ENCODE measurements at regions not wholly inside any gene's neighbourhood (a gene's known extent, or its start where the extent isn't known, plus 50 kb on each side); places are given as distances from the start of the nearest gene placed in this dataset.

DNA sequence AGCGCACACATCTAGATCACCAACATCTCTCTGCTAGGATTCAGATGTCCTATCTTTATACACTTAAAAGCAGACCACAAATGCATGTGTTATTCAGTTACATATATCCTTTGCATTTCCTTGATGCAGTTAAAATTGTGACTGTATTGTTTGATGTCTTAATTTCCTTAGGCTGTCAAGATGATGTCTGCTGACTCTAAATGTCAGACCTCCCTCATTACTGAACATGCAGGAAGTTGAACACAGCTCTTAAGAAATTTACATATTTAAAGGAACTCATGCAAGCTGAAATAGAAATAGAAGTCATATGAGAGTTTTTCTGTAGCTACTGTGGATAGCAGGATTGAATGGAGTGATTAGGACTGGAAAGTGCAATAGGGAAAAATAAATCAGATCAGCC is 336.5 kb upstream of the SEMA6A start:
- H3K27me3 ChIP-seq (ENCODE audit: control insufficient read depth, low read length), result no peaks in the 10 kb centered on the region
- H3K4me1 ChIP-seq (ENCODE audit: control insufficient read depth, low read length), result peaks cover 74% of the 10 kb centered on the region
- H3K27ac ChIP-seq (ENCODE audit: low read depth, low read length), result peak overlapping the region; percentile 94
- peaks cover 36% of the 10 kb centered on the region for H3K36me3 ChIP-seq (ENCODE audit: control insufficient read depth, low read length)
- TF ChIP-seq EZH2phosphoT487 (IDR thresholded peaks at IDR 0.05; ENCODE audit: borderline replicate concordance, low read length), result no peak
- TF ChIP-seq, protein P1, sequence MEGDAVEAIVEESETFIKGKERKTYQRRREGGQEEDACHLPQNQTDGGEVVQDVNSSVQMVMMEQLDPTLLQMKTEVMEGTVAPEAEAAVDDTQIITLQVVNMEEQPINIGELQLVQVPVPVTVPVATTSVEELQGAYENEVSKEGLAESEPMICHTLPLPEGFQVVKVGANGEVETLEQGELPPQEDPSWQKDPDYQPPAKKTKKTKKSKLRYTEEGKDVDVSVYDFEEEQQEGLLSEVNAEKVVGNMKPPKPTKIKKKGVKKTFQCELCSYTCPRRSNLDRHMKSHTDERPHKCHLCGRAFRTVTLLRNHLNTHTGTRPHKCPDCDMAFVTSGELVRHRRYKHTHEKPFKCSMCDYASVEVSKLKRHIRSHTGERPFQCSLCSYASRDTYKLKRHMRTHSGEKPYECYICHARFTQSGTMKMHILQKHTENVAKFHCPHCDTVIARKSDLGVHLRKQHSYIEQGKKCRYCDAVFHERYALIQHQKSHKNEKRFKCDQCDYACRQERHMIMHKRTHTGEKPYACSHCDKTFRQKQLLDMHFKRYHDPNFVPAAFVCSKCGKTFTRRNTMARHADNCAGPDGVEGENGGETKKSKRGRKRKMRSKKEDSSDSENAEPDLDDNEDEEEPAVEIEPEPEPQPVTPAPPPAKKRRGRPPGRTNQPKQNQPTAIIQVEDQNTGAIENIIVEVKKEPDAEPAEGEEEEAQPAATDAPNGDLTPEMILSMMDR (IDR thresholded peaks at IDR 0.05; ENCODE audit: low read depth, low read length, poor library complexity, severe bottlenecking), result no peak
- H4K20me1 ChIP-seq (ENCODE audit: control insufficient read depth, insufficient read depth, low read depth, low read length), result no peaks in the 10 kb centered on the region
- H3K9me2 ChIP-seq (replicated peaks; ENCODE audit: control insufficient read depth, low read length), result no peaks in the 10 kb centered on the region
- H3K4me3 ChIP-seq (ENCODE audit: low read length), result peak overlapping the region; percentile 55
- H3F3A ChIP-seq (ENCODE audit: control insufficient read depth, insufficient read depth), result peaks cover 31% of the 10 kb centered on the region
- H3K4me2 ChIP-seq (ENCODE audit: low read length), result peak overlapping the region; percentile 82
- no peaks in the 10 kb centered on the region for H3K79me2 ChIP-seq (ENCODE audit: control insufficient read depth, low read length)
- H3K9me3 ChIP-seq (ENCODE audit: control insufficient read depth, insufficient read depth, low read length), result peaks cover 21% of the 10 kb centered on the region

DNA sequence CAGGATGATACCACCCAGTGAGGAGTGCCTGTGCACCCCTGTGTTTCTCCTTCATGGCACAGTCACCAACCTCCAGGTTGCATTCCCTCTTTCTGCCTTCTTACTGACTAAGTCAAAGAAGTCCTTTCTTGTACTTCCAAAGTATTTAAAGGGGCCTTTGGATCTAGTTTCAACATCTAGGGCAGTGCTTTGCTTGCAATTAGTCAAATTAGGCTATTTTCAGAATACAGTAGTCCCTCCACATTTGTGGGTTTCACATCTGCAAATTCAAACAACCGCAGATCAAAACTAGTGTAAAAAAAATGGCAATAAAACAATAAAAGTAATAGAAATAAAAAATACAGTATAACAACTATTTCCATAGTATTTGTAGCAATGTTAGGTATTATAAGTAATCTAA is 333.9 kb upstream of the SEMA6A start:
- peak overlapping the region; percentile 82 for H3K4me2 ChIP-seq (ENCODE audit: low read length)
- no peaks in the 10 kb centered on the region for H3K79me2 ChIP-seq (ENCODE audit: control insufficient read depth, low read length)
- no peaks in the 10 kb centered on the region for H4K20me1 ChIP-seq (ENCODE audit: control insufficient read depth, insufficient read depth, low read depth, low read length)
- peaks cover 79% of the 10 kb centered on the region for H3K4me1 ChIP-seq (ENCODE audit: control insufficient read depth, low read length)
- TF ChIP-seq, protein P1 (IDR thresholded peaks at IDR 0.05; ENCODE audit: low read depth, low read length, poor library complexity, severe bottlenecking), result no peak
- no peak for TF ChIP-seq EZH2phosphoT487 (IDR thresholded peaks at IDR 0.05; ENCODE audit: borderline replicate concordance, low read length)
- no peaks in the 10 kb centered on the region for H3K9me2 ChIP-seq (replicated peaks; ENCODE audit: control insufficient read depth, low read length)
- peaks cover 21% of the 10 kb centered on the region for H3K9me3 ChIP-seq (ENCODE audit: control insufficient read depth, insufficient read depth, low read length)
- H3K4me3 ChIP-seq (ENCODE audit: low read length), result peak overlapping the region; percentile 63
- no peaks in the 10 kb centered on the region for H3K27me3 ChIP-seq (ENCODE audit: control insufficient read depth, low read length)
- H3K27ac ChIP-seq (ENCODE audit: low read depth, low read length), result peak overlapping the region; percentile 94
- peaks cover 36% of the 10 kb centered on the region for H3K36me3 ChIP-seq (ENCODE audit: control insufficient read depth, low read length)
- peaks cover 31% of the 10 kb centered on the region for H3F3A ChIP-seq (ENCODE audit: control insufficient read depth, insufficient read depth)

DNA sequence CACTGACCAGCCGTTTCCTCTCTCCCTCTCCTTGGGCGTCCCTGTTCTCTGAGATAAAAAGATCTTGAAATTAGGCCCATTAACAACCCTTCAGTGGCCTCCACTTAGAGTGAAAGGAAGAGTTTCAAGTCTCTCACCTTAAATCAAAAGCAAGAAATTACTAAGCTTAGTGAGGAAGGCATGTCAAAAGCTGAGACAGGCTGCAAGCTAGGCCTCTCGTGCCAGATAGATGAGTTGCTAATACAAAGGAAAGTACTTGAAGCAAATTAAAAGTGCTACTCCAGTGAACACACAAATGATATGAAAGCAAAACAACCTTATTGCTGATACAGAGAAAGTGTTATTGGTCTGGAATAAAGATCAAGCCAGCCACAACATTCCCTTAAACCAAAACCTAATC is 331.3 kb upstream of the SEMA6A start:
- TF ChIP-seq EZH2phosphoT487 (IDR thresholded peaks at IDR 0.05; ENCODE audit: borderline replicate concordance, low read length), result no peak
- TF ChIP-seq, protein P1 (IDR thresholded peaks at IDR 0.05; ENCODE audit: low read depth, low read length, poor library complexity, severe bottlenecking), result no peak
- peaks cover 11% of the 10 kb centered on the region for H3K9me3 ChIP-seq (ENCODE audit: control insufficient read depth, insufficient read depth, low read length)
- H3K4me1 ChIP-seq (ENCODE audit: control insufficient read depth, low read length), result peaks cover 68% of the 10 kb centered on the region
- H3K27me3 ChIP-seq (ENCODE audit: control insufficient read depth, low read length), result no peaks in the 10 kb centered on the region
- H3F3A ChIP-seq (ENCODE audit: control insufficient read depth, insufficient read depth), result peaks cover 21% of the 10 kb centered on the region
- no peak overlapping the region for H3K4me2 ChIP-seq (ENCODE audit: low read length)
- no peak overlapping the region for H3K27ac ChIP-seq (ENCODE audit: low read depth, low read length)
- H3K9me2 ChIP-seq (replicated peaks; ENCODE audit: control insufficient read depth, low read length), result no peaks in the 10 kb centered on the region
- H3K79me2 ChIP-seq (ENCODE audit: control insufficient read depth, low read length), result no peaks in the 10 kb centered on the region
- H3K4me3 ChIP-seq (ENCODE audit: low read length), result no peak overlapping the region
- H3K36me3 ChIP-seq (ENCODE audit: control insufficient read depth, low read length), result peaks cover 22% of the 10 kb centered on the region
- no peaks in the 10 kb centered on the region for H4K20me1 ChIP-seq (ENCODE audit: control insufficient read depth, insufficient read depth, low read depth, low read length)
